Fibroblast of lung (primary cell): ENCODE measurements at regions not wholly inside any gene's neighbourhood (a gene's known extent, or its start where the extent isn't known, plus 50 kb on each side); places are given as distances from the start of the nearest gene placed in this dataset.

Source experiments
- DNase-seq, 2 donors: peaks; one replicate each; pipeline versions ENCODE4 v3.0.0 to v3.0.0-alpha.2; 2010; ENCODE audit warnings: low read depth in 2 of 2
- H2AFZ ChIP-seq: 2 replicates; pipeline ENCODE4 v1.5.1; 2012; ENCODE audit warnings: low read length, control low read depth, inconsistent platforms
- H3K27ac ChIP-seq: 2 replicates; pipeline ENCODE4 v1.5.1; 2011; ENCODE audit warnings: low read length, control low read depth; ENCODE audit not compliant: insufficient read depth
- H3K27me3 ChIP-seq: 2 replicates; pipeline ENCODE4 v1.5.1; 2011; ENCODE audit warnings: mild to moderate bottlenecking, low read length; ENCODE audit not compliant: control insufficient read depth, insufficient read depth
- H3K36me3 ChIP-seq: 2 replicates; pipeline ENCODE4 v1.5.1; 2011; ENCODE audit warnings: low read length; ENCODE audit not compliant: control insufficient read depth, insufficient read depth
- H3K4me1 ChIP-seq: 2 replicates; pipeline ENCODE4 v1.5.1; 2011; ENCODE audit warnings: low read length; ENCODE audit not compliant: control insufficient read depth, insufficient read depth; ENCODE audit errors: extremely low read depth
- H3K4me2 ChIP-seq: 2 replicates; pipeline ENCODE4 v1.5.1; 2011; ENCODE audit warnings: low read length, control low read depth; ENCODE audit not compliant: insufficient read depth; ENCODE audit errors: extremely low read depth
- H3K4me3 ChIP-seq, 4 experiments: fragments of 200-600 bp in 1 of 4; sonication (generic) in 1 of 4; replicated peaks in 1 of 4; 2 replicates each; pipeline ENCODE4 v1.5.1; 2011 to 2016; ENCODE audit warnings: low read length in 4 of 4, low read depth in 3 of 4, mild to moderate bottlenecking in 3 of 4, control low read depth in 2 of 4, inconsistent platforms in 1 of 4, mixed read lengths in 1 of 4; ENCODE audit not compliant: insufficient read depth in 1 of 4; ENCODE audit errors: control extremely low read depth in 1 of 4
- H3K79me2 ChIP-seq: 2 replicates; pipeline ENCODE4 v1.5.1; 2012; ENCODE audit warnings: mild to moderate bottlenecking, low read length, inconsistent platforms; ENCODE audit not compliant: control insufficient read depth, insufficient read depth
- H3K9ac ChIP-seq: 2 replicates; pipeline ENCODE4 v1.5.1; 2011; ENCODE audit warnings: mild to moderate bottlenecking, low read length, control low read depth; ENCODE audit not compliant: insufficient read depth
- H3K9me3 ChIP-seq: 2 replicates; pipeline ENCODE4 v1.5.1; 2012; ENCODE audit warnings: low read depth, low read length; ENCODE audit not compliant: control insufficient read depth, insufficient read depth
- H4K20me1 ChIP-seq: 2 replicates; pipeline ENCODE4 v1.5.1; 2011; ENCODE audit warnings: low read length; ENCODE audit not compliant: control insufficient read depth, insufficient read depth; ENCODE audit errors: extremely low read depth
- CTCF ChIP-seq, 2 donors: IDR thresholded peaks in 1 of 2; conservative IDR thresholded peaks in 1 of 2; 1 replicate in 1 of 2; 2 replicates in 1 of 2; pipeline ENCODE4 v1.5.1; 2011 to 2012; ENCODE audit warnings: low read length in 2 of 2, control low read depth in 1 of 2, inconsistent platforms in 1 of 2, low read depth in 1 of 2, mild to moderate bottlenecking in 1 of 2
- EZH2 ChIP-seq: IDR thresholded peaks from 2 replicates; pipeline ENCODE4 v1.5.1; 2012; ENCODE audit warnings: low read length, control low read depth, mild to moderate bottlenecking; ENCODE audit errors: missing control alignments

DNA sequence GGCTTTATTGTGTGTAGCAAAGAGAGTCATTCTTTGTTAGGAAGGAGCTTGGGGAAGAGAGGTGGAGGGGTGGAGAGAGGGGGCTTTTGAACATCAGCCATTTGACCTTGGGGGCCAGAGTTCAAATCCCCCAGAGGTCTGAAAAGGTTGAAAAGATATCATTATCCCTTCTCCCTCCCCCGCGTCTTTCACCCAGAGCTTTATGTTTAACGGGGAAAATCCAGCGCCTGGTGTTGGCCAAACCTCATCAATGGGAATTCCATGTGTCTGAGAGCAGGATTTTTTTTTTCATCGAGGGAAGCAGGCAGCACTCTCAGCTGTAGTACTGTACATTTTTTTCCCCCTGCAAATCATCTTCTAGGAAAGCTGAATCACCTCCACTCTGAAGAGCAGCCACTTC is 122.4 kb upstream of the HSD17B12 start:
- no peak overlapping the region for H3K4me3 ChIP-seq
- H3K27me3 ChIP-seq, result peaks cover 32% of the 10 kb centered on the region
- no peaks in the 10 kb centered on the region for H4K20me1 ChIP-seq
- no peak overlapping the region for H3K4me2 ChIP-seq
- H3K27ac ChIP-seq, result no peak overlapping the region
- H3K9ac ChIP-seq, result no peak overlapping the region
- no peaks in the 10 kb centered on the region for H3K9me3 ChIP-seq
- no peak for DNase-seq
- TF ChIP-seq EZH2 (no peak), CTCF (conservative IDR thresholded peaks at IDR 0.05 in 1 of 2, IDR thresholded peaks at IDR 0.05 in 1 of 2; ENCODE audit: low read depth in 1 of 2, low read length in 2 of 2) (no peak)
- no peaks in the 10 kb centered on the region for H3K36me3 ChIP-seq
- H2AFZ ChIP-seq, result no peak overlapping the region
- no peaks in the 10 kb centered on the region for H3K4me1 ChIP-seq
- no peaks in the 10 kb centered on the region for H3K79me2 ChIP-seq

GRCh38 chr11:43558556-43559127 is 121.9 kb upstream of the HSD17B12 start:
- Histone ChIP-seq H3K36me3 (no peaks in the 10 kb centered on the region), H3K9ac (no peak overlapping the region), H3K27me3 (peaks cover 27% of the 10 kb centered on the region), H3K4me1 (no peaks in the 10 kb centered on the region), H3K4me2 (no peak overlapping the region), H3K4me3 (no peak overlapping the region), H3K9me3 (no peaks in the 10 kb centered on the region), H3K27ac (no peak overlapping the region), H4K20me1 (no peaks in the 10 kb centered on the region), H3K79me2 (no peaks in the 10 kb centered on the region), H2AFZ (no peak overlapping the region)
- no peak for DNase-seq
- TF ChIP-seq EZH2 (no peak), CTCF (conservative IDR thresholded peaks at IDR 0.05 in 1 of 2, IDR thresholded peaks at IDR 0.05 in 1 of 2; ENCODE audit: low read depth in 1 of 2, low read length in 2 of 2) (no peak)

DNA sequence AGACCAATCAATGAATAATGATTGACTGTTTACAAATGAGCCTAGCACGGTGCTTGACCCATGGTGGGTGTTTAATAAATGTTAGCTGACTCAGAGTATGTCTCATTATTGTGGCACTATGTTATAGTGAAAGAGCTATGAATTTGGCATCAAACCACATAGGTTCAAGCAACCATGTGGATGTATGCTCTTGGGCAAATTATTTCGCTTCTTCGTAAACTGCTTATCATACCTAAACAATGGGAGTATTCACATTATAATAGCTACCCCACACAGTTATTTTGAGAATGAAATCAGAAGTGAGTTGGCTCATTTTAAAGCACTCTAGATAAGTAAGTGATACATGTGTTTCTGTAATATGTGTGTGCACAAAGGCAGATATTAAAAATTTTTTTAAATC is 118.7 kb upstream of the HSD17B12 start:
- Histone ChIP-seq H3K4me2 (no peak overlapping the region), H3K4me1 (no peaks in the 10 kb centered on the region), H3K27ac (no peak overlapping the region), H4K20me1 (no peaks in the 10 kb centered on the region), H3K27me3 (peaks cover 21% of the 10 kb centered on the region), H2AFZ (no peak overlapping the region), H3K79me2 (no peaks in the 10 kb centered on the region), H3K9ac (no peak overlapping the region), H3K36me3 (no peaks in the 10 kb centered on the region), H3K4me3 (no peak overlapping the region), H3K9me3 (no peaks in the 10 kb centered on the region)
- TF ChIP-seq EZH2 (no peak), CTCF (conservative IDR thresholded peaks at IDR 0.05 in 1 of 2, IDR thresholded peaks at IDR 0.05 in 1 of 2; ENCODE audit: low read depth in 1 of 2, low read length in 2 of 2) (no peak)
- DNase-seq, result no peak
